ENCODE measurements at regions not wholly inside any gene's neighbourhood (a gene's known extent, or its start where the extent isn't known, plus 50 kb on each side); places are given as distances from the start of the nearest gene placed in this dataset.
"Not testable (repeated sequence)": the region's sequence is repeated elsewhere in the genome, so short reads cannot be mapped to it uniquely, and the experiment has no call there.

- no peak for DNase-seq
Observed at GRCh38 chr1:70674941-70675685, 264.0 kb downstream of the CTH start.

GRCh38 chr1:70675737-70676156, 264.7 kb downstream of the CTH start:
- no peak for DNase-seq

- peak; percentile 46 to 47 for DNase-seq
Observed at GRCh38 chr1:70685300-70686286, 274.5 kb downstream of the CTH start.

GRCh38 chr1:70688580-70688979, 277.5 kb downstream of the CTH start:
- no peak for DNase-seq

- DNase-seq, result no peak
Observed at GRCh38 chr1:70706381-70707037, 295.4 kb downstream of the CTH start.

- no peak for DNase-seq
Observed at GRCh38 chr1:70707214-70707613, 296.1 kb downstream of the CTH start.

GRCh38 chr1:70714149-70714548, 303.1 kb downstream of the CTH start:
- no peak for DNase-seq

- DNase-seq, result no peak
Observed at GRCh38 chr1:70717211-70717610, 306.1 kb downstream of the CTH start.

GRCh38 chr1:70717656-70718055, 306.6 kb downstream of the CTH start:
- DNase-seq, result no peak

- no peak for DNase-seq
Observed at GRCh38 chr1:70718086-70718630, 307.1 kb downstream of the CTH start.

- no peak for DNase-seq
Observed at GRCh38 chr1:70719154-70719553, 308.1 kb downstream of the CTH start.

- DNase-seq, result no peak
Observed at GRCh38 chr1:70720109-70720508, 309.0 kb downstream of the CTH start.

- no peak for DNase-seq
Observed at GRCh38 chr1:70720521-70720920, 309.5 kb downstream of the CTH start.

GRCh38 chr1:70727886-70728489, 316.9 kb downstream of the CTH start:
- DNase-seq, result no peak

GRCh38 chr1:70736518-70736917, 311.1 kb downstream of the PTGER3 start:
- DNase-seq, result not testable (repeated sequence)

GRCh38 chr1:70737125-70737524, 310.5 kb downstream of the PTGER3 start:
- DNase-seq, result no peak

GRCh38 chr1:70738624-70739023, 309.0 kb downstream of the PTGER3 start:
- no peak for DNase-seq

GRCh38 chr1:70745199-70745598, 302.4 kb downstream of the PTGER3 start:
- no peak for DNase-seq

GRCh38 chr1:70746062-70746461, 301.6 kb downstream of the PTGER3 start:
- DNase-seq, result not testable (repeated sequence)

- DNase-seq, result not testable (repeated sequence)
Observed at GRCh38 chr1:70747123-70747522, 300.5 kb downstream of the PTGER3 start.

- DNase-seq, result not testable (repeated sequence)
Observed at GRCh38 chr1:70751676-70752287, 295.8 kb downstream of the PTGER3 start.

- DNase-seq, result no peak
Observed at GRCh38 chr1:70754701-70755100, 292.9 kb downstream of the PTGER3 start.

Data from CD4-positive, alpha-beta T cell treated with Interleukin-4 for 1 hour (primary cell).